CD8-positive, alpha-beta memory T cell (primary cell): ENCODE measurements at regions not wholly inside any gene's neighbourhood (a gene's known extent, or its start where the extent isn't known, plus 50 kb on each side); places are given as distances from the start of the nearest gene placed in this dataset.

Experiments
- CTCF ChIA-PET: fragments of 350-600 bp; sonication (Branson Sonifier 250); formaldehyde crosslinking; loops from one replicate; lab custom pipeline; 2021; ENCODE audit warnings: antibody characterized with exemption; lab: Charles Lee
- POLR2A ChIA-PET: fragments of 350-600 bp; sonication (Branson Sonifier 250); formaldehyde crosslinking; loops from one replicate; lab custom pipeline; 2021; ENCODE audit warnings: antibody characterized with exemption; lab: Charles Lee
- DNase-seq, 5 donors: peaks; one replicate each; pipeline versions ENCODE4 v3.0.0 to v3.0.0-alpha.2; 2020 to 2022; ENCODE audit warnings: mixed read lengths in 1 of 5
- H3K27ac ChIP-seq: one replicate; pipeline ENCODE4 v1.7.0; 2013; ENCODE audit warnings: low read depth, mild to moderate bottlenecking, low read length, moderate library complexity
- H3K27me3 ChIP-seq: 2 replicates; pipeline ENCODE4 v1.7.0; 2013; ENCODE audit warnings: low read length, mild to moderate bottlenecking; ENCODE audit not compliant: insufficient read depth, poor library complexity, severe bottlenecking
- H3K36me3 ChIP-seq: 2 replicates; pipeline ENCODE4 v1.7.0; 2013; ENCODE audit warnings: mild to moderate bottlenecking, low read length, moderate library complexity; ENCODE audit not compliant: insufficient read depth
- H3K4me1 ChIP-seq: 2 replicates; pipeline ENCODE4 v1.7.0; 2013; ENCODE audit warnings: mild to moderate bottlenecking, low read length, moderate library complexity; ENCODE audit not compliant: insufficient read depth
- H3K4me3 ChIP-seq: 2 replicates; pipeline ENCODE4 v1.7.0; 2013; ENCODE audit warnings: mild to moderate bottlenecking, low read length
- H3K9me3 ChIP-seq: 2 replicates; pipeline ENCODE4 v1.7.0; 2013; ENCODE audit warnings: mild to moderate bottlenecking, low read length
- H3K27ac Mint-ChIP-seq, 8 donors: one replicate each; pipeline ENCODE4 v1.8.0; 2020 to 2021; ENCODE audit warnings: mixed read lengths in 8 of 8, mild to moderate bottlenecking in 6 of 8, inconsistent platforms in 3 of 8, moderate library complexity in 3 of 8
- H3K27me3 Mint-ChIP-seq, 2 donors: one replicate each; pipeline ENCODE4 v1.8.0; 2020 to 2021; ENCODE audit warnings: mixed read lengths in 2 of 2, mild to moderate bottlenecking in 1 of 2, moderate library complexity in 1 of 2
- H3K36me3 Mint-ChIP-seq, 3 donors: one replicate each; pipeline ENCODE4 v1.8.0; 2020 to 2021; ENCODE audit warnings: mixed read lengths in 3 of 3, inconsistent platforms in 1 of 3, mild to moderate bottlenecking in 1 of 3
- H3K4me1 Mint-ChIP-seq, 3 donors: one replicate each; pipeline ENCODE4 v1.8.0; 2020 to 2021; ENCODE audit warnings: mixed read lengths in 3 of 3, inconsistent platforms in 1 of 3, mild to moderate bottlenecking in 1 of 3
- H3K4me3 Mint-ChIP-seq, 7 donors: one replicate each; pipeline ENCODE4 v1.8.0; 2020 to 2021; ENCODE audit warnings: mixed read lengths in 7 of 7, mild to moderate bottlenecking in 6 of 7, moderate library complexity in 4 of 7, inconsistent platforms in 2 of 7
- H3K9me3 Mint-ChIP-seq, 5 donors: one replicate each; pipeline ENCODE4 v1.8.0; 2020 to 2022; ENCODE audit warnings: mixed read lengths in 5 of 5, mild to moderate bottlenecking in 3 of 5, moderate library complexity in 2 of 5, inconsistent platforms in 1 of 5

DNA sequence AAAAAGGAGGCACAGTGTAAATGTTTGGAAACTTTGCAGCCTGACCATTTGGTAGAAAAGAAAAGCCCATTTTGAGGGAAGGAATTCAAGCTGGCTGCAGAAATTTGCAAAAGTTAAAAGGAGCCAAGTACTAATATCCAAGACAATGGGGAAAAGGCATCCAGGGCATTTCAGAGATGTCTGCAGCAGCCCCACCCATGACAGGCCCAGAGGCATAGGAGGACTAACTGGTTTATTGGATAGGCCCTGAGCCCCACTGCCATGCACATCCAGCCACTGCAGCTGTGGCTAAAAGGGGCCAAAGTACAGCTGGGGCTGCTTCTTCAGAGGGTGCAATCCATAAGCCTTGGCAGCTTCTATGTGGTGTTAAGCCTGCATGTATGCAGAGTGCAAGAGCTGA, 104.9 kb downstream of the HS3ST1 start:
- no peak overlapping the region for H3K4me3 Mint-ChIP-seq
- no peaks in the 10 kb centered on the region for H3K36me3 Mint-ChIP-seq
- H3K4me1 Mint-ChIP-seq, result no peaks in the 10 kb centered on the region
- H3K9me3 ChIP-seq, result no peaks in the 10 kb centered on the region
- no peaks in the 10 kb centered on the region for H3K27me3 ChIP-seq
- peaks cover 0 to under 1% of the 10 kb centered on the region in 2 donors for H3K27me3 Mint-ChIP-seq
- peaks cover 2 to 30% (median 12%) of the 10 kb centered on the region in 5 donors for H3K9me3 Mint-ChIP-seq
- no peak overlapping the region for H3K4me3 ChIP-seq
- no peak overlapping the region for H3K27ac ChIP-seq
- no peaks in the 10 kb centered on the region for H3K36me3 ChIP-seq
- no peak overlapping the region for H3K27ac Mint-ChIP-seq
- ChIA-PET CTCF (no interaction called here), POLR2A (no interaction called here)
- no peak for DNase-seq
- H3K4me1 ChIP-seq, result no peaks in the 10 kb centered on the region

DNA sequence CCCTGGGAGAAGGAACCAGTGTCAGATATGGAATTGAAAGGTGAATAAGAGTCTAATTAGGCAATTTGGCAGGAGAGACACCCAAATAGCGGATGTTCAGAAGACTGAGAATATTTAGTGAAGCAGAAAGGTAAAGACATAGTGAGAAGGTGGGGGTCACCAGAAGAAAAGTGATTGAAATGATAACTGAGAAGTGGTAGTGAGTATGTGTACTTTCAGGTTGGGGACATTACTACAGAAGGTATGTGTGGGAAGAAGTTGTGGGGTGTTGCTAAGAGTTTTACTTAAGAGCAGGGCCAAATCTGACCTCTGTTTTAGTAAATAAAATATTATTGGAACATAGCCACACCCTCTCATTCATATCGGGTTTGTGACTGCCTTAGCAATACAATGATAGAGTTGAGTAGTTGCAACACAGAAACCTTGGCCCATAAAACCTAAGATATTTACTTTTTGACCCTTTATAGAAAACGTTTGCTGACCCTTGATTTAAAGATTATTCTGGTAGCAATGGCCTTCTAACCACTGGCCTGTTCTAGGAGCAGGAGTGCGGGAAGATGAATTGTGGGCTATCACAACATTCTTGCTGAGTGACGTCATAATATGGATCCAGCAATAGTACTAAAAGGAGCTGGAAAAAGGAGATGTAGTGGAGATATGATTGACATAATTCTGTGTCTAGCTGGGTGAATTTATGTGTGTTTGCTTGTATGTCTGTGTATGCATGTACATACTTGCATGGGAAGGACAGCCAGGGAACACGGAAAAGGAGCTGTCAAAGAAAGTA, 115.3 kb downstream of the HS3ST1 start:
- Mint-ChIP-seq H3K4me1 (no peaks in the 10 kb centered on the region), H3K36me3 (no peaks in the 10 kb centered on the region), H3K27me3 (peaks cover 0 to 3% of the 10 kb centered on the region in 2 donors), H3K27ac (no peak overlapping the region), H3K4me3 (no peak overlapping the region), H3K9me3 (peaks cover 0 to 8% (median 4%) of the 10 kb centered on the region in 5 donors)
- CTCF ChIA-PET, result no interaction called here
- no peaks in the 10 kb centered on the region for H3K27me3 ChIP-seq
- no peak overlapping the region for H3K27ac ChIP-seq
- POLR2A ChIA-PET, result no interaction called here
- H3K9me3 ChIP-seq, result no peaks in the 10 kb centered on the region
- H3K4me1 ChIP-seq, result no peaks in the 10 kb centered on the region
- H3K36me3 ChIP-seq, result no peaks in the 10 kb centered on the region
- H3K4me3 ChIP-seq, result no peak overlapping the region
- DNase-seq, result no peak

DNA sequence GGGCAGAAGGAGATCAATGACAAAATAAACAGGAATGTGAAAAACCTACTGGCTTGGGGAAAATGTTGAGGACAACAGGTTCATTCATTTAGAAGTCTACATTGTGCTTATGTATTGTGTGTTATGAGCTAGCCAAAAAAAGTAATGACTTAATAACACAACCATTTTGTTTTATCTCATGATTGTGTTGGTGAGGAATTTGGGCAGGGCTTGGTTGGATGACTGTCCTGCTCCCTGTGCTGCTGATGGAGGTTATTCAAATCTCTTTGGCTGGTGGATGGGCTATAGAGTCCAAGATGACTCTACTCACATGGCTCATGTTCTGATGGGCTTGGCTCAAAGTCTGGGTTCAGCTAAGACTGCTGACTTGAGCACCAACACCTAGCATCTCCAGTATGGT, 116.3 kb downstream of the HS3ST1 start:
- Mint-ChIP-seq H3K4me1 (no peaks in the 10 kb centered on the region), H3K9me3 (peaks cover 0 to 8% (median 4%) of the 10 kb centered on the region in 5 donors), H3K27me3 (peaks cover 0 to 3% of the 10 kb centered on the region in 2 donors), H3K4me3 (no peak overlapping the region), H3K27ac (no peak overlapping the region), H3K36me3 (no peaks in the 10 kb centered on the region)
- H3K4me3 ChIP-seq, result no peak overlapping the region
- H3K36me3 ChIP-seq, result no peaks in the 10 kb centered on the region
- DNase-seq, result no peak
- no peaks in the 10 kb centered on the region for H3K4me1 ChIP-seq
- CTCF ChIA-PET, result no interaction called here
- no peak overlapping the region for H3K27ac ChIP-seq
- no peaks in the 10 kb centered on the region for H3K27me3 ChIP-seq
- POLR2A ChIA-PET, result no interaction called here
- H3K9me3 ChIP-seq, result no peaks in the 10 kb centered on the region

DNA sequence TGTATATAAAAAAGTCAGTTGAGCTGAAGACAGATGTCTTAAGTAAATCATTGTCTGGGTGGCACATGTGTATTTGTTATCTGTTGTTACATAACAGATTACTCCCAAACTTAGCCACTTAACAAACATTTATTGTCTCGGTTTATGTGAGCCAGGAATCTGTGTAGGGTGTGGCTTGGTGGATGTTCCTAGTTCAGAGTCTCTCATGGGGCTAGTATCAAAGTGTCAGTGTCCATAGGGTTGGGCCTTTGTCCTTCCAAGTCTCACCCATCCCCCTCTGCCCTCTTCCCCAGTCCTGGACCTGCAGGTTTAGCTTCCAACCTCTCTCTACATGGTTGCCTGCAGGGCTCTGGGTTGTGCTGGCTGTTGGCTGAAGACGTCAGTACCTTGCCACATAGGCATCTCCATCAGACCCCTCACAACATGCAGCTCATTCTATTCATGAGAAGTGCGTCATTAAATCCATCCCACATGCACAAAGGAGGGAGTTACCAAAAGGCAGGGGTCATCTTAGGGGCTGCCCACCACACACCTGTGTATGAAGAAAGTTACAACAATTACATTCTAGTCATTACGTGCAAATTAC, 127.5 kb downstream of the HS3ST1 start:
- CTCF ChIA-PET, result no interaction called here
- Histone ChIP-seq H3K4me3 (no peak overlapping the region), H3K27ac (no peak overlapping the region), H3K9me3 (no peaks in the 10 kb centered on the region), H3K36me3 (no peaks in the 10 kb centered on the region), H3K27me3 (no peaks in the 10 kb centered on the region), H3K4me1 (no peaks in the 10 kb centered on the region)
- Mint-ChIP-seq H3K9me3 (peaks cover 0 to 2% (median 0%) of the 10 kb centered on the region in 5 donors), H3K27me3 (peaks cover 0 to 12% of the 10 kb centered on the region in 2 donors), H3K4me1 (peaks cover 0 to 2% (median 0%) of the 10 kb centered on the region in 3 donors), H3K36me3 (no peaks in the 10 kb centered on the region), H3K27ac (no peak overlapping the region), H3K4me3 (no peak overlapping the region)
- POLR2A ChIA-PET, result no interaction called here
- no peak for DNase-seq

DNA sequence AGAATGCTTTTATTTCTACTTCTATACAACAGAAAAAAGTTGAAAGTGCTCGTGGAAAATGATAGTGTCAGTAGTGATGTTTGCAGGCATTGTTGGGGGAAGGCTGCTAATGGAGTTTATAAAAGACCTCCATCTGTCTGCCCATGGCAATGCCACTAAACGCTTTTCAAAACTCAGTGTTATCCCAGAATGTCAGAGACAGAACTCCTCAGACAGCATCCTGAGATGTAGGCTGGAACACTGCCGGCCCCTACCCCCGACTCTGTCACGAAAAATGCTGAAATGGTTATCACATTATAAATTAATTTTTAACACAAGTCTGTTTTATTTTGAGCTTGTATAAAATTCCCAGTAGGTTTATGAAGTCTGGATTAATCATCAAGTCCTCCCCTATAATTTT, 128.9 kb downstream of the HS3ST1 start:
- Histone ChIP-seq H3K4me1 (no peaks in the 10 kb centered on the region), H3K27ac (no peak overlapping the region), H3K4me3 (no peak overlapping the region), H3K27me3 (no peaks in the 10 kb centered on the region), H3K36me3 (no peaks in the 10 kb centered on the region), H3K9me3 (no peaks in the 10 kb centered on the region)
- no peaks in the 10 kb centered on the region for H3K36me3 Mint-ChIP-seq
- H3K27me3 Mint-ChIP-seq, result peaks cover 0 to 12% of the 10 kb centered on the region in 2 donors
- ChIA-PET POLR2A (no interaction called here), CTCF (no interaction called here)
- no peak for DNase-seq
- no peak overlapping the region for H3K4me3 Mint-ChIP-seq
- peaks cover 0 to 2% (median 0%) of the 10 kb centered on the region in 3 donors for H3K4me1 Mint-ChIP-seq
- no peak overlapping the region for H3K27ac Mint-ChIP-seq
- H3K9me3 Mint-ChIP-seq, result peaks cover 0 to 2% (median 0%) of the 10 kb centered on the region in 5 donors

DNA sequence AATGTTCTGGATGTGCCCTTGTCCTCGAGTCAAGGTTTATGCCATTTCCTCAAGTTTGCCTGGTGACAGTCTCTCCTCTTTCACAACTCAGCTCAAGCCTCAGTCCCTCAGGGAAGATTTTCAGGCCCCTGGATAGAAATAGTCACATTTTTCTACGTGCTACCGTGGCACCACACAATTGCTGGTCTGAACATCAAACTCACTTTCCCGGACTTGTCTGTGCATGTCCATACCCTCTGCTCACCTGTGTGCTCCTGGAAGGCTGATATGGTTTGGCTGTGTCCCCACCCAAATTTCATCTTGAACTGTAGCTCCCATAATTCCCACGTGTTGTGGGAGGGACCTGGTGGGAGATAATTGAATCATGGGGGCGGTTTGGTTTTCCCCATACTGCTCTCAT, 129.7 kb downstream of the HS3ST1 start:
- peaks cover 0 to 2% (median 0%) of the 10 kb centered on the region in 5 donors for H3K9me3 Mint-ChIP-seq
- H3K4me3 Mint-ChIP-seq, result no peak overlapping the region
- H3K4me1 Mint-ChIP-seq, result peaks cover 0 to 2% (median 0%) of the 10 kb centered on the region in 3 donors
- H3K36me3 Mint-ChIP-seq, result no peaks in the 10 kb centered on the region
- POLR2A ChIA-PET, result no interaction called here
- H3K27ac ChIP-seq, result no peak overlapping the region
- DNase-seq, result no peak
- no peaks in the 10 kb centered on the region for H3K9me3 ChIP-seq
- no peaks in the 10 kb centered on the region for H3K36me3 ChIP-seq
- H3K27me3 Mint-ChIP-seq, result peaks cover 0 to 11% of the 10 kb centered on the region in 2 donors
- H3K27ac Mint-ChIP-seq, result no peak overlapping the region
- no peak overlapping the region for H3K4me3 ChIP-seq
- CTCF ChIA-PET, result no interaction called here
- H3K27me3 ChIP-seq, result no peaks in the 10 kb centered on the region
- no peaks in the 10 kb centered on the region for H3K4me1 ChIP-seq

DNA sequence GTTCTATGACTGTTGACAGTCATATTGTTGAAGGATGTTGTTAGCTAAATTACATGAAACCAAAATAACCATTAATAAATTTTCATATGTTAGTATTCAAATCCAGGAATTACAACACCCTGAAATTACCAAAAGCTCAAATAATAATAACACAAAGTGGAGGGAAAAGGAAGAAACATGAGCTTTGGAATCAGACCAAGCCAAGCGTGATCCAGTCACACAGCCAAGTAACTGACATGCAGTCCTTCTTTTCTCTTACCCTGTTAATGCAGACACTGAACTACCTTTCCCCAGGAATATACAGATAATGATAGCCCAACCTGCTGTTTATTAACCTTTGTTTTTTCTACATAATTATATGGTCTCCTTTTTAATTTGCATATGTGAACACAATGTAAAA, 130.2 kb downstream of the HS3ST1 start:
- Histone ChIP-seq H3K4me3 (no peak overlapping the region), H3K4me1 (no peaks in the 10 kb centered on the region), H3K36me3 (no peaks in the 10 kb centered on the region), H3K27me3 (no peaks in the 10 kb centered on the region), H3K9me3 (no peaks in the 10 kb centered on the region), H3K27ac (no peak overlapping the region)
- no peak overlapping the region for H3K4me3 Mint-ChIP-seq
- DNase-seq, result no peak
- ChIA-PET POLR2A (no interaction called here), CTCF (no interaction called here)
- H3K27ac Mint-ChIP-seq, result no peak overlapping the region
- peaks cover 0 to 7% of the 10 kb centered on the region in 2 donors for H3K27me3 Mint-ChIP-seq
- H3K9me3 Mint-ChIP-seq, result peaks cover 0 to 2% (median 0%) of the 10 kb centered on the region in 5 donors
- H3K4me1 Mint-ChIP-seq, result peaks cover 0 to 2% (median 0%) of the 10 kb centered on the region in 3 donors
- no peaks in the 10 kb centered on the region for H3K36me3 Mint-ChIP-seq

DNA sequence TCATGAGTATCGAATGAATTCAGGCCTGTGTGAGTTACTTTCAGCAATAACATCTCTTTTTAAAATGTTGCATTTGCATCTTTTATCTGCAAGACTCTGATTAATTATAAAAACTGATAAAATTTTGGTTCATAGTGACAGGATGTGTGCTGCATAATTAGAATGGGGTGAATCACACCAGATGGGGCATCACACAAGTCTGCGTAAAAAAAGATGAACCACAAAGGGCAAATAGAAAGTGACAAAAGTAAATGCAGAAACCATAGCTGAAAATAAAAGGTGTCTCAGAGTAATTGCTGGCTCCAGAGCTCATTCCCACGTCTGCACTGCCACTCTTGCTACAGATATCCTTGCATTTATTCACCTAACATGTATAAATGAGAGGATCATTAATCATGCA, 131.1 kb downstream of the HS3ST1 start:
- Histone ChIP-seq H3K27me3 (no peaks in the 10 kb centered on the region), H3K27ac (no peak overlapping the region), H3K4me1 (no peaks in the 10 kb centered on the region), H3K36me3 (no peaks in the 10 kb centered on the region), H3K4me3 (no peak overlapping the region), H3K9me3 (no peaks in the 10 kb centered on the region)
- Mint-ChIP-seq H3K27me3 (peaks cover 0 to 7% of the 10 kb centered on the region in 2 donors), H3K4me3 (no peak overlapping the region), H3K9me3 (no peaks in the 10 kb centered on the region), H3K27ac (no peak overlapping the region), H3K36me3 (no peaks in the 10 kb centered on the region), H3K4me1 (peaks cover 0 to 2% (median 0%) of the 10 kb centered on the region in 3 donors)
- CTCF ChIA-PET, result no interaction called here
- POLR2A ChIA-PET, result no interaction called here
- no peak for DNase-seq
